ENCODE measurements at regions not wholly inside any gene's neighbourhood (a gene's known extent, or its start where the extent isn't known, plus 50 kb on each side); places are given as distances from the start of the nearest gene placed in this dataset.

DNA sequence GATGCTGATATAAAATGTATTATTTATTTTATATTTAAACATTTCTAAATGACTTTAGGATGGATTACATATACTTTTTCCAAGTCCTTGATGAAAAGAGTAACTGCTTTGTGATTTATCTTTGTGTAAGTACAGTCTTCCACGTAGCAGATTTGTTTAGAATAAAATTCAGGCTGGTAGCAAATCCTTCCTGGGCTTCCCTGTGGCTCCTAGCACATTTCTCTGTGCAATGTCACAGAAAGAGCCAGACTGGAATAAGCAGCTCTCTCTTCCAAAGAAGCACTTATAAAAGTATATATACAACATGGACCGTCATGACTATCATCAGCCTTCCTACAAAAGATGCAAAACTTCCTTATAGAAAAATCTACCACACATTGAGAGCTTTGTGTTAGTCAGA lies 388.6 kb downstream of the ACTL7B start:
- TF ChIP-seq POLR2A (IDR thresholded peaks at IDR 0.05; ENCODE audit: low read length) (no peak), GATA1 (IDR thresholded peaks at IDR 0.05; ENCODE audit: low read depth, low read length) (no peak)
- no peak for DNase-seq

DNA sequence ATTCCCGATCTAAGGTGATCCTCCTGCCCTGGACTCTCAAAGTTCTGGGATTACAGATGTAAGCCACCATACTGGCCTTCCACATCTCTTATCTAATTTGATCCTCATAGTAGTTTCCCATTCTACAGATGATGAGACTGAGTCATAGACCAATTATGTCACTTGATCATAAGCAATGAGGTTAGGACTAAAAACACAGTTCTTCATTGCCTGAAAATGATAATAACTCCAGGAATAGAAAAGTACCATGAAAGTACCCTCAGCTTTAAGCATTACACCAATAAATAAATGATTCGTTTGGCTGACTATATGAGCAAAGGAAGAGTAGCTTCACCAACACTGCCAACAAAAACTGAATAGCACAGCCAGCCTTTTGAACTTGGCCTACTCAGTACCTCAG lies 389.5 kb downstream of the ACTL7B start:
- DNase-seq: no peak
- TF ChIP-seq POLR2A (IDR thresholded peaks at IDR 0.05; ENCODE audit: low read length) (no peak), GATA1 (IDR thresholded peaks at IDR 0.05; ENCODE audit: low read depth, low read length) (no peak)

DNA sequence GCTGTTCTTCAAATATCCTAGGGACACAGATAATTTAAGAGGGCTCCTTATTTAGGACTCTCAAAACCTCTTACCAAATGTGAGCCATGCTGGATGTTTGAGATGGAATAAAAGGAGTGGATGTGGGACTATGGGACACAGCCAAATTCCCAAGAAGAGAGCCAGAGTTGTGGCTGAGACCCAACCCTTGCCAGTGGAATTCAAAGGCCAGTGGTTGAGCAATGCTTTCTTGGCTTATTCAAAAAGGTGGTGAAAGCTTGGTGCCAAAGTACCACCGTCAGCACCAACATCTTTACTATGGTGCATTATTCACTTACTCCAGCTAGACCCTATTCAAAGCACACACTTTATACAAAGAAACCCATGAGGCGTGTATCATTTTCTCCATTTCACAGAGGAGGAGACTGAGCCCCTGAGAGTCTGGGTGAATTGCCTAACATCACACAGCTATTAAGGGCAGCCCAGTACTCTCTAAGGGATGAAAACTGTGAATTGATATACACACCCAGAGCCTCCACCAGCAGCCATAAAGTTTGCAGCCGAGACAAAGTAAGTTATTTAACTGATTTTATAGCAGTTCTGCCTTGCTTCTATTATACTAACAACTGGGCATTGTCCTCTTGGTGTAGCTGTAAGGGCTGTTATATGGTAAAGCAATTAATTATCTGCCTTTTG lies 391.7 kb downstream of the ACTL7B start:
- no peak for DNase-seq
- no peak for TF ChIP-seq GATA1 (IDR thresholded peaks at IDR 0.05; ENCODE audit: low read depth, low read length)
- no peak for TF ChIP-seq POLR2A (IDR thresholded peaks at IDR 0.05; ENCODE audit: low read length)

DNA sequence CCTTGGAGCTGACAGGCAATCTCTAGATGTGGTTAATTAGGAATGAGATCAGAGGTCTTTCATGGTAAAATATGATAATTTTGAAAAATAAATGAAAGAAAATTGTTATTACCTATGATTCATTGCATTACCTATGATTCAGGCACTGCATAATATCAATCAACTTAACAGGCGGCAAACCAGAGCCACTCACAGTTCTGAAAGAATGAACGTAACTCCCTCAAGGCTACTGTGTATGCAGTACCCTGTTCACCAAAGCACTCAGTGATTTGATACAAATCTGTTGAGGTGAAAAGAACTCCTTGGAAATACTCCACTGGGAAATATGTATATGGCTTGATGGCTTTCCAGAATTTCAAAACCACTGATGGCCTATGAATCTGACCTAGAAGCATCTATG lies 398.9 kb downstream of the ACTL7B start:
- no peak for TF ChIP-seq POLR2A (IDR thresholded peaks at IDR 0.05; ENCODE audit: low read length)
- no peak for TF ChIP-seq GATA1 (IDR thresholded peaks at IDR 0.05; ENCODE audit: low read depth, low read length)
- no peak for DNase-seq

DNA sequence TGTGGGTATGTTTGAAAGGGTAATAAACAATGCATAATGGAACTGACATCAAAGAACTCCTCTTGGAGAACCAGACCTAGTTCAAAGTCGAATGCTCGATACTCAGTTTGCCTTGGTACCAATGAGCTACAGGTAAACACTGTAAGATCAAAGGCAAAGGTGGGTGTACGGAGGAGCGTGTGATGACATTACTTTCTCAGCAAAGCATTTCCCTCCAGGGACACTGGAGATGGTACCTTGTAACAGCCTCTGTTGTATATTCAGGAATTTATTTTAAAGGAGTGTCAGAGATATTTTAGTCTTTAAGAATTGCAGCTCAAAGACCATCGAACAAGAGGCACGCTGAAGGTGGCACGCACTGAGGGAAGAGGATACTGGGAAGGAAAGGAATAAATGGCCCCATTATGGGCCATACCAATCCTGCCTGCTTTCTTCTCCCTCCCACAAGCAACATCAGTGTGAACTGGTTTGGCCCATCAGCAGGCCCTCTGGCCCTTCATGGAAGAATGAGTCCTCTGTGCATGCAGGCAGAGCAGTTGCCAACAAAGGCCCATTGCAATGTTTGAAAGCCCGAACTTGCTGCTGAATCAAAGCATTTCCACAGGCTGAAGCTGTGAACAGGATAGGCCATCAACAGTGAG lies 410.2 kb downstream of the ACTL7B start:
- TF ChIP-seq GATA1 (IDR thresholded peaks at IDR 0.05; ENCODE audit: low read depth, low read length) (no peak), POLR2A (IDR thresholded peaks at IDR 0.05; ENCODE audit: low read length) (no peak)
- no peak for DNase-seq

DNA sequence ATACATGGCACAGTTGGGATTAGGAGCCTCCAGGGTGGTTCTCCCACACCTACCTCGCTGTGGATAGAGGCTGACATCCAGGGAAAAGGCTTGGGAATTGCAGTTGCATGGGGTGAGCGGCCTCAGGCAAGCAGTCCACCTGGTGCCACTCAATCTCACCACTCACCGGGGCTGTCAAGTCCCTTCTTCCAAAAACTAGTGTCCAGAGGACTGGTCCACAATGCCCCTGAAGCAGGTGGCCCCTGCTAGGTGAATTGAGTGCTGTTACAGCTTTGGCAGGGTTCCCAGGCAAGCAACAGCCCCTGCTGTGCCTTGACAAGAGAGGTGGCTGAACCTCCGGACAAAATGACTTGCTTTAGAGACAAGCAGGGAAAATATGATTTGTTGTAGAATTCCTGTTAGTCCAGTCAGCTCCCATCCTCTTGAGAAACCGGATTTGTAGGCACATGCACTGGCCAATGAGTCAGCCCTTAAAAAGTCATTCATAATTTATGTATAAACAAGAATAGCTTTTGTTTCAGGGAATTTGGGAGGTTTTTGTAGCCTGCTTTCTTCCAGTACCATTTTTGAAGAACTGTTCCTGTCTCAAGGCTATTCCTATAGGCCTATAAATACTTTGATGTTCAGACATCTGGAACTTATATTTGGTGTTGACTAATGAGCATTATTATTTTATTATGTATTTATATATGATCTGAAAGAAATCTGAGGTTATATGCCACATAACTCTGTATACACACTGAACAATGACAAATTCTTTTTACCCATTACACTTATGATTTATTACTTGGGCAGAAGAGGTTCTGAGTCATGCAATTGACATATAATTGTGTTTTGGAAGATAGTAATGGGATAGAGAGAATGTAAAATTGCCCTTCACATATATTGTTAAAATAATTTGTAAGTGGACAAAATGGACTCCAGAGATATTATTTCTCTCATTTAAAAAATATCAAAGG lies 411.1 kb downstream of the ACTL7B start:
- no peak for TF ChIP-seq GATA1 (IDR thresholded peaks at IDR 0.05; ENCODE audit: low read depth, low read length)
- TF ChIP-seq POLR2A (IDR thresholded peaks at IDR 0.05; ENCODE audit: low read length): no peak
- DNase-seq: no peak

DNA sequence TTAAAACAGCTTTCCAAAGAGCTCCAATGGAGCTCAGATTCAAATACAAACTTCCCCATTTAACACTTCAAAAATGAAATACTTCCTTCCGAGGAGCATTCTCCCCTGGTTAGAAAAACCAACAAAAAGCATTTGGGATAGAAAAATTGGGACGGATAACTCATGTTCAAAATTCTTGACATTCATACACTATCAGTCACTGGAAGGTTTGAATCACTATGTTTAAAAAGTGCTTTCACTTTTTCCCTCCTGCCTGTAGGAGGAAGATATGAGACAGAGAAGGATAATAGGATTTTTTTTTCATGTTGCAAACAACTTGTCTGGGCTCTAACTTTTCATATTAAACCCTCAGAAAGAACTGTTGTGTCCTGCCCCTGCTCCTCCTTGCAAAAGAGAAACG lies 412.0 kb downstream of the ACTL7B start:
- DNase-seq: no peak
- TF ChIP-seq POLR2A (IDR thresholded peaks at IDR 0.05; ENCODE audit: low read length): no peak
- TF ChIP-seq GATA1 (IDR thresholded peaks at IDR 0.05; ENCODE audit: low read depth, low read length): no peak

DNA sequence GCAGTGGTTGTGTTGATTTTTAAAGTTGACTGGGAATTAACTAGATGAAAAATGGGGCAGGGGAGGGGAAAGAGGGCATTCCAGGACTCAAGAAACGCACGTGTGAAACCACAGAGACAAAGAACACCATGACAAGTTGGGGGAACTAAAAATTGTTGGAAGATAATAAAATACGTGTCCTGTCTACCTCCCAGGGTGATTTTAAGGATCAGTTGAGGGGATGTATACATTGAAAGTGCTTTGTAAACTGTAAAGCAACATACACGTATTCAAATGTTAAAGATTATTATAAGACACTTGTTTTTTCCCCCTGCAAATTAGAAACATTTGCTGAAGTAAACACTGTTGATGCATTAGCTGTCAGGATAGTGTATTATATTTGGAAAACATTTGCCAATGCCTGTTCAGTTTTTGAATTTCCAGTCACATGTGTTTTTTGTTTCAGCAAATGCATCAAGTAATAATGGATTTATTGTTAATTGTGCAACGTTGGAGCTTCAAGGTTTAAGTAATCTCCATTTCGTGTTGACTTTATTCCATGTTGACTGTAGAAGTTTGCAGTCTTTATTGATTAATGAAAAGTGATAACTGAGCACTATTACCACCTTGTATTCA lies 412.7 kb downstream of the ACTL7B start:
- no peak for TF ChIP-seq POLR2A (IDR thresholded peaks at IDR 0.05; ENCODE audit: low read length)
- no peak for TF ChIP-seq GATA1 (IDR thresholded peaks at IDR 0.05; ENCODE audit: low read depth, low read length)
- DNase-seq: no peak

DNA sequence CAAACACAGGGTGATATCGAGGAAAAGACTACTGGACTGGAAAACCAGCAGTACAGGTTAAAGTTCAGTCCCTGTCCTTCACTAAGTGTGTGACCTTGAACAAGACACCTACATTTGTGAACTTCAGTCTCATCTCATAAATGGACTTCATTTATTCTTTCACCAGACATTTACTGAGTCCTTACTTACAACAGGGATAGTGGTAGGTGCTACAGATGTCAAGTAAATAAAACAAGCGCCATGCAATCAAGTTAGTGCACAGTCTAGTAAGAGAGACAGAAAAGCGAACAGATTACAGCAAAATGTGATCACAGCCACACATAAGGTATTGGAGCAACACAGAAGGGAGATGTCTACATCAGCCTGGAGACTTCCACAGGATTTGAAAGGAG lies 413.2 kb downstream of the ACTL7B start:
- TF ChIP-seq GATA1 (IDR thresholded peaks at IDR 0.05; ENCODE audit: low read depth, low read length) (no peak), POLR2A (IDR thresholded peaks at IDR 0.05; ENCODE audit: low read length) (no peak)

DNA sequence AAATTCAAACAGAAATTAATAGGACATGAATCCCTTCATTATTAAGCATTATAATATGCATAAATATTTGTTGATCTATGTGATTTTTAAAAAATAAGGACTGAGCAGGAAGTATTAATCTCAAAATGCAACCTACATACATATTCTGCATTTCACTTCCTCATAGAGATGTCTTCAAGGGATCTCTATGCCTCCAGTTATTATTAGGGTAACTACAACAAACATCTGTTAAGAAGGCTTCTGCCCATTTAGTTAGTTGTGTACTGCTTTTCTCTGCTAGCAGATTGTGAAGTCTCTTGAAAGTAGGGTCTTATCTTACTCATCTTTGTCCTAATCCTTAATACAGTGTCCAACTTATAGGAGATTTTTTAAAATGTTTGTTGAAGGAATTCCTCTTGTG lies 414.1 kb downstream of the ACTL7B start:
- no peak for DNase-seq
- TF ChIP-seq POLR2A (IDR thresholded peaks at IDR 0.05; ENCODE audit: low read length): no peak

More for the DNA sequence above, 413.2 kb downstream of the ACTL7B start:
- no peak for DNase-seq

DNA sequence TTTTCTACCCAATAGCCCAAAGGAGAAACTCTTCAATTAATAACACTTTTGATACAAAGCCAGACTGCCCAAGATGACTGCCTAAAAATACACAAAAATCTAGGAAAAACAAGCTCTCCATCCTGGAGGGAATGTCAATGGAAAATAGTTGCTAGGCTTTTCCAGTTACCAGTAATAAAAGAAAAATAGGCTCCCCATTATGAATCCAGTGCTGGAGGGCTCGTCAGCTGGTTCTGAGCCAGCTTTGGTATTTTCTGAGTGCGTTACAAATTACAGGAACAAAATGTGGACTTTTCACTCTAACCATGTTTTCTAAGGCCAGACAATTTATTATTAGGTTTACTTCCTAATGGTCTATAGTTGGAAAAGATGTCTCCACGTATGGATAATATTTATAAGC lies 414.5 kb downstream of the ACTL7B start:
- no peak for DNase-seq
- TF ChIP-seq POLR2A (IDR thresholded peaks at IDR 0.05; ENCODE audit: low read length) (no peak), GATA1 (IDR thresholded peaks at IDR 0.05; ENCODE audit: low read depth, low read length) (no peak)

DNA sequence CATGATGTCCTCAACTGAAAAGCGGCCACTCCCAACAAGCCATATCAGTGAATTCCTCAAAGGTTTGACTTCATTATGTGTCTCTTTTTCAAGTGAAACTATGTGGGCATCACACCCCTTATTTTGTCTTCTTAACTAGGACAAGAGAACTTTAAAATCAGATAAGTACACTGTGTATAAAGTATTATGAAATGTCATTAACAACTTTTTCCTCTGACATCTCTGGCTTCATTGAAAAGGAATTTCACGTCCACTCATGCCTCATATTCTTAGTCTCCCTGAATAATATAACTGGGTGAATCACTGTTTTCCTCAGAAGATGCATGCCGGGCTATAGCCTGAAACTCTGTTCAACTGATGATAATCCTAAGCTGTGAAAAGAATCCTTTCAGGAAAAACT lies 415.8 kb downstream of the ACTL7B start:
- DNase-seq: no peak
- TF ChIP-seq POLR2A (IDR thresholded peaks at IDR 0.05; ENCODE audit: low read length) (no peak), GATA1 (IDR thresholded peaks at IDR 0.05; ENCODE audit: low read depth, low read length) (no peak)

DNA sequence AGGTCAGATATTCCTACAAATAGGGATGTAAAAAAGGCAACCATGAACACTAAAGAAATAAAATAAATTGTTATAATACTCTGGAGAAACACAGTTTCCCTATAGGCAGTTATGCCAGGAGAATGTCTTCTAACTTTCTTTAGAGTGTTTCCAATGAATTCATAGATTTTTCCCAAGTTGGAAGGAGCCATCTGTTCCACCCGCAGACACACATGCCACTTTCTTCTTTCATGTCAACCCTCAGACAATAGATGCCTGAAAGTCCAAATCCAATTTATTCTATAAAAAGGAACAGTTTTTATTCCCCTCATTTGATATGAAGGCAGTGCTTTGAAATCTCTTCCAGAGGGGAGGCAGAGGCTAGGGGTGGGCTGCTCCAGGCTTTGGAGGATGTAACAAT lies 418.1 kb downstream of the ACTL7B start:
- TF ChIP-seq POLR2A (IDR thresholded peaks at IDR 0.05; ENCODE audit: low read length): no peak
- TF ChIP-seq GATA1 (IDR thresholded peaks at IDR 0.05; ENCODE audit: low read depth, low read length): no peak
- no peak for DNase-seq

DNA sequence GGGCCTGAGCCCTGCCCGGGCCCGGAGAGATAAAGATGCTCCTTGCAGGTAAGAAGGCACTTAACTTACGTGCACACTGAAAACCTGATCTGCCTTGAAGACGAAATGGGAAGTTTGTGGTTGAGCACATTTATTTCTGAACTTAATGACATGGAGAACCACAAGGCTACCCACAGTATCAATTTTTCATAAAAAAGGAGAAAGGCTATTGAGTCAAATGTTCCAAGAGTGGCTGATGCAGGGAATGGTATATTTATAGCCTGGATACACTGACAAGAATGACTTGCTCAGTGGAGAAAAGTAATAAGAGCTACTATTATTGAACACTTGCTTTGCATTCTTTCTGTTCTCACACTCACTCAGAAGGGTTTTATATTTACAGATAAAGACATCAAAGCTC lies 419.3 kb downstream of the ACTL7B start:
- no peak for DNase-seq
- TF ChIP-seq POLR2A (IDR thresholded peaks at IDR 0.05; ENCODE audit: low read length): no peak
- TF ChIP-seq GATA1 (IDR thresholded peaks at IDR 0.05; ENCODE audit: low read depth, low read length): no peak

All from erythroblast (primary cell).